ENCODE measurements at regions not wholly inside any gene's neighbourhood (a gene's known extent, or its start where the extent isn't known, plus 50 kb on each side); places are given as distances from the start of the nearest gene placed in this dataset.

DNA sequence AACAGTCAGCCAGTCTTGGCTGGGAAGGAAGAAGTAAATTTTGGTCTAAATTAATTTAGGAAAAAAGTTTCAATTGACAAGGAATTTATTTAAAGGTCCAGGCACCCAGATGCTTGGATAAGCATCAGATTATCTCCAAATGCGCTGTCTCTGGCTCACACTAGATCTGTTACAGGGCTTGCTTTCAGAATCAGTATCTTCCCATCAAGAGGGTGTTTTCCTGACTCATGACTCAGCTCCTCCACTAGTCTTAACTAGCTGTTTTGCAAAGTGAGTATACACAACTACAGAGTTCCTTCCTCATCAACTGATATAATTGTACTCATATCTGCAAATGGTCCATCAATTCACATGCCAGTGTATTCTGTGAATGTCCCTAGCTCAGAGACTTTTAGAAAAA, 482.1 kb upstream of the CPEB2 start:
- Mint-ChIP-seq H3K27ac (ENCODE audit: unreplicated experiment) (no peak overlapping the region), H3K4me3 (ENCODE audit: unreplicated experiment) (no peak overlapping the region), H3K27me3 (ENCODE audit: unreplicated experiment) (peaks cover 27% of the 10 kb centered on the region), H3K9me3 (ENCODE audit: unreplicated experiment) (peaks cover 10% of the 10 kb centered on the region), H3K4me1 (ENCODE audit: unreplicated experiment) (no peaks in the 10 kb centered on the region), H3K36me3 (ENCODE audit: unreplicated experiment) (no peaks in the 10 kb centered on the region)
- no peak for TF ChIP-seq CTCF (IDR thresholded peaks at IDR 0.05)
- DNase-seq (ENCODE audit: extremely low spot score, unreplicated experiment) = no peak

DNA sequence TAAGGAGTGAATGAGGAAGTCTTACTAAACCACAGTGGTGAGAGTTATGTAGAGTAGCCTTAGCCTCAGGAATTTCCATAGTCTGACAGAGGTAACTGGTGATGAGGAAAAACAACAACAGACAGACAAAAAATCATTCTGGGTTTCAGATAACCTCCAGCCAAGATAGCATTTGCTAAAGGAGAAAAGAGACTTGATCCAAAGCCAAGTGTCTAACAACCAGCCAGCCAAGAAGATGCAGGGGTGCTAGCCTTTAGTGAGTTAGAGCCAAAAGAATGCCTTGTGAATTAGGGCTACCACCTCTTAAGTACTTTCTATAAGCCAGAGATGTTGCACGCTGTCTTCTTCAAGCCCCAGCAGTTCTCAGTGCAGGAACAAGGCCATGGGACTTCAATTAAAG, 478.0 kb upstream of the CPEB2 start:
- H3K4me3 Mint-ChIP-seq (ENCODE audit: unreplicated experiment) = no peak overlapping the region
- H3K4me1 Mint-ChIP-seq (ENCODE audit: unreplicated experiment) = no peaks in the 10 kb centered on the region
- no peak for DNase-seq (ENCODE audit: extremely low spot score, unreplicated experiment)
- no peak for TF ChIP-seq CTCF (IDR thresholded peaks at IDR 0.05)
- peaks cover 16% of the 10 kb centered on the region for H3K27me3 Mint-ChIP-seq (ENCODE audit: unreplicated experiment)
- no peaks in the 10 kb centered on the region for H3K36me3 Mint-ChIP-seq (ENCODE audit: unreplicated experiment)
- no peak overlapping the region for H3K27ac Mint-ChIP-seq (ENCODE audit: unreplicated experiment)
- peaks cover 15% of the 10 kb centered on the region for H3K9me3 Mint-ChIP-seq (ENCODE audit: unreplicated experiment)

GRCh38 chr4:14528918-14529317, 473.4 kb upstream of the CPEB2 start:
- Mint-ChIP-seq H3K27me3 (ENCODE audit: unreplicated experiment) (peaks cover 11% of the 10 kb centered on the region), H3K27ac (ENCODE audit: unreplicated experiment) (no peak overlapping the region), H3K9me3 (ENCODE audit: unreplicated experiment) (peaks cover 4% of the 10 kb centered on the region), H3K4me3 (ENCODE audit: unreplicated experiment) (no peak overlapping the region), H3K4me1 (ENCODE audit: unreplicated experiment) (no peaks in the 10 kb centered on the region), H3K36me3 (ENCODE audit: unreplicated experiment) (no peaks in the 10 kb centered on the region)
- TF ChIP-seq CTCF (IDR thresholded peaks at IDR 0.05) = no peak
- no peak for DNase-seq (ENCODE audit: extremely low spot score, unreplicated experiment)

DNA sequence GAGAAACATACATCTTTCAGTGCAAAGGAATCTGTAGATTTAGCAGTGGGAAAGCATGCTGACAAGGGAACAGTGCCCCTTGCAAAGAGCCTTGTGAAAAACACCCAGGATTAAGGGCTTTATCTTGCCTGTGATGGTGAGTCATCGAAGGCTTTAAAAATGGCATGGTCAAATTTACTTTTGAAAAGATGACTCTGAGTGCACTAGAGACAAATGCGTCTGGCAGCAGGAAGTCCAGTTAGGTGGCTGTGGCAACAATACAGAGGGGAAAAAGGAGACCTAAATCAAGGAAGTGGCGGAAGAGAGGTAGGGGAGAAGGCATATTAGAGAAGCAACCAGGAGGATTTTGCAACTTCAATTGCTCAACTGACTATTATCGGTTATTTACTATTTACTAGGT, 472.6 kb upstream of the CPEB2 start:
- H3K36me3 Mint-ChIP-seq (ENCODE audit: unreplicated experiment) = no peaks in the 10 kb centered on the region
- DNase-seq (ENCODE audit: extremely low spot score, unreplicated experiment) = no peak
- peaks cover 13% of the 10 kb centered on the region for H3K27me3 Mint-ChIP-seq (ENCODE audit: unreplicated experiment)
- H3K4me3 Mint-ChIP-seq (ENCODE audit: unreplicated experiment) = no peak overlapping the region
- H3K27ac Mint-ChIP-seq (ENCODE audit: unreplicated experiment) = no peak overlapping the region
- no peak for TF ChIP-seq CTCF (IDR thresholded peaks at IDR 0.05)
- H3K4me1 Mint-ChIP-seq (ENCODE audit: unreplicated experiment) = no peaks in the 10 kb centered on the region
- peaks cover 4% of the 10 kb centered on the region for H3K9me3 Mint-ChIP-seq (ENCODE audit: unreplicated experiment)

DNA sequence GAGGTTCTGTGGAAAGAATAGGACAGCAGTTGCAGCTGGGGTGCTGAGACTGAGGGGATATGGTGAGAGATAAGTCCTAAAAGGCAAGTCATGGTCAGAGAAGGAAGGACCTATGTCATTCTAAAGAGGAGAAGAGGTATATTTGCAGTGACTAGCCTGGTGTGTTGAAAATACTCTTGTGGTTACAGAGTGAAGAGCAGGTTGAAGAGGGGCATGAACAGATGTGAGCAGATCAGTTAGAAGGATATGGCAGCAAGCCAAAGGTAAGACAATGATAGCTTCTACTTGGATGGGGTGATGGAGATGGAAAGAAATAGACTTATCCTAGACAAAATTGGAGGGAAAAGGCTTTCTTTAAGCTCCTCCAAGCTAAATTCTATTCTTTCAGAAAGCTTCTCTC, 469.8 kb upstream of the CPEB2 start:
- Mint-ChIP-seq H3K4me1 (ENCODE audit: unreplicated experiment) (no peaks in the 10 kb centered on the region), H3K4me3 (ENCODE audit: unreplicated experiment) (no peak overlapping the region)

More for the DNA sequence above, 469.8 kb upstream of the CPEB2 start:
- Mint-ChIP-seq H3K9me3 (ENCODE audit: unreplicated experiment) (no peaks in the 10 kb centered on the region), H3K36me3 (ENCODE audit: unreplicated experiment) (no peaks in the 10 kb centered on the region), H3K27me3 (ENCODE audit: unreplicated experiment) (peaks cover 7% of the 10 kb centered on the region), H3K27ac (ENCODE audit: unreplicated experiment) (no peak overlapping the region)
- no peak for DNase-seq (ENCODE audit: extremely low spot score, unreplicated experiment)
- TF ChIP-seq CTCF (IDR thresholded peaks at IDR 0.05) = no peak
